Memory B cell (primary cell): ENCODE measurements at regions not wholly inside any gene's neighbourhood (a gene's known extent, or its start where the extent isn't known, plus 50 kb on each side); places are given as distances from the start of the nearest gene placed in this dataset.

ENCODE experiments used
- ATAC-seq: fragments of 150-1000 bp; cut with Tn5 transposase; 2 replicates; pipeline ENCODE4 v1.10.0; 2021; ENCODE audit warnings: low read depth, mild to moderate bottlenecking, moderate library complexity
- DNase-seq, 2 donors: peaks; one replicate each; pipeline ENCODE4 v3.0.0; 2022; ENCODE audit warnings: low spot score in 2 of 2
- H3K27ac Mint-ChIP-seq: one replicate; pipeline ENCODE4 v1.8.0; 2022; ENCODE audit warnings: mild to moderate bottlenecking, moderate library complexity, mixed read lengths
- H3K27me3 Mint-ChIP-seq: one replicate; pipeline ENCODE4 v1.8.0; 2022; ENCODE audit warnings: mixed read lengths
- H3K36me3 Mint-ChIP-seq: one replicate; pipeline ENCODE4 v1.8.0; 2022; ENCODE audit warnings: mild to moderate bottlenecking, mixed read lengths
- H3K4me1 Mint-ChIP-seq: one replicate; pipeline ENCODE4 v1.8.0; 2022; ENCODE audit warnings: mixed read lengths
- H3K4me3 Mint-ChIP-seq: one replicate; pipeline ENCODE4 v1.8.0; 2022; ENCODE audit warnings: mild to moderate bottlenecking, moderate library complexity, mixed read lengths
- H3K9me3 Mint-ChIP-seq: one replicate; pipeline ENCODE4 v1.8.0; 2022; ENCODE audit warnings: mixed read lengths

DNA sequence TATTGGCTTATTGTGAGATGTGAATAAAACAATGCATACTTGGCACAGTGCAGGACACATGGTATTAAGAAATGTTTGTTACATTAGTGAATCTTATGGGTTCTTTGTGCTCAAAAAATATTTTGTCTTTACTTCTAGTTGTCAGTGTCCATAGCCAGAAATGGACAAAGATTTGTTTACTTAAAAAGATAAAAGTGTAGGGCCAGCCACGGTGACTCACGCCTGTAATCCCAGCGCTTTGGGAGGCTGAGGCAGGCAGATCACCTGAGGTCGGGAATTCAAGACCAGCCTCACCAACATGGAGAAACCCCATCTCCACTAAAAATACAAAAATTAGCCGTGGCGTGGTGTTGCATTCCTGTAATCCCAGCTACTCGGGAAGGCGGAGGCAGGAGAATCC, 654.6 kb upstream of the NEGR1 start:
- Mint-ChIP-seq H3K27ac (no peak overlapping the region), H3K9me3 (peaks cover 3% of the 10 kb centered on the region), H3K4me1 (no peaks in the 10 kb centered on the region), H3K4me3 (no peak overlapping the region), H3K27me3 (no peaks in the 10 kb centered on the region), H3K36me3 (no peaks in the 10 kb centered on the region)
- no peak for DNase-seq
- ATAC-seq, result no peak

DNA sequence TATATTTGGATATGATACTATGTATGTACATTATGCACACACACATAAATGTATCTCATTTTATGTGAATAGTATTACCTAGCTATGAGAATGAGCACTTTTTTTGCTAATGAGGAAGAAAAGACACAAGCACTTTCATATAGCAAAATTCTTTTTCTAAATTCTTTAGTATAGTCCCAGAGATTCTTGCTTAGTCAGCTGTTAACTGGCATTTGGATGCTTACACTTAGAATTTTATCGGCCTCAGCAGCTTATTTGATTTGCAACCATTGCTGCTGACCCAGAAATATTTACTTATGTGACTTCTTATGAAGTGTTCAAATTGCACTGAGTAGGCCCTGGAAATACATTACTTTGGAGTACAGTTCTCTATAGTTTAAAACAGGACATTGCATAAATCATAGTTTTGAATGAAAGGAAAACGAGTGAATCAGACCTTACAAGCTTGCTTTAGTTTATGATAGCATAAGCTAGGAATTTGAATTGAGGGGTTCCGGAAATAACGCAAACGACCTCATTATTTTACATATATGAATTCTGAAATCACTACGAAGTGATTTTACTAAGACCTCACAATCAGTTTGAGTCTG, 653.9 kb upstream of the NEGR1 start:
- no peak overlapping the region for H3K27ac Mint-ChIP-seq
- no peaks in the 10 kb centered on the region for H3K4me1 Mint-ChIP-seq
- ATAC-seq (no peak), DNase-seq (no peak)
- H3K36me3 Mint-ChIP-seq, result no peaks in the 10 kb centered on the region
- no peaks in the 10 kb centered on the region for H3K27me3 Mint-ChIP-seq
- H3K9me3 Mint-ChIP-seq, result peaks cover 2% of the 10 kb centered on the region
- H3K4me3 Mint-ChIP-seq, result no peak overlapping the region

DNA sequence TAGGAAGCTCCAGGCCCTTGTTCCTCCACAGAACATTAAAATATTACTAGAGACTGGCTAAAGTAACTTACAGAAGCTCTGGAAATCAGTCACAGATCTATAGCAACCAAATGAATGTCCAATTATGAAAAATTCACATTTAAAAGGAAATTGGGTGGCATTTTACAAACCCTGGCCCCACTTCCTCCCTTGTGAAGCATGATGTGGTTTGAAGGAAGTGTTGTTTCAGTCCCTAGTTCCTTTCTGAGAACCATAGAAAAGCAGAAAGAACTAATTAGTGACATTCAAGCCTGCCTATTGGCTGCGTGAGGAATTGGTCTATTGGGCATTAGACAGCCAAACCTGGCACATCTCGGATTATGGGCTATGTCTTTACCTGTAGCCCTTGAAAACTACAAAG, 649.7 kb upstream of the NEGR1 start:
- no peak for DNase-seq
- no peaks in the 10 kb centered on the region for H3K27me3 Mint-ChIP-seq
- no peak overlapping the region for H3K4me3 Mint-ChIP-seq
- H3K4me1 Mint-ChIP-seq, result no peaks in the 10 kb centered on the region
- no peak overlapping the region for H3K27ac Mint-ChIP-seq
- H3K36me3 Mint-ChIP-seq, result no peaks in the 10 kb centered on the region
- peaks cover 10% of the 10 kb centered on the region for H3K9me3 Mint-ChIP-seq
- no peak for ATAC-seq

DNA sequence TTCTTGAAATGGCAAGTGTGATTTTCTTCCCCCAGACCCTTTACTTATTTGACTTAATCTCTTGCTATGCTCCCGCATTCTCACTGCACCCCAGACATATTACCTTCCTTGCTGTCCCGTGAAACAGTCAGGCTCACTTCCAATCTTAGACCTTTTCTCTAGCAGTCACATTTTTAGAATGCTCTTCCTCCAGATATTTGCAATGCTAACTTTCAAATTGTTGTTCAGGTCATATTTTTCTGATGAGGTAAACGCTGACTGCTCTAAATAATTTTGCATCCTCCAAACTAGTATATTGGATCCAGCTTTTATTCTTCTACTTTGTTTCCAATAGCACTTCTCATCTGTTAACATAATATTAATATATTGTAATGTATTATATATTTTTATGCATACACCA, 648.2 kb upstream of the NEGR1 start:
- no peaks in the 10 kb centered on the region for H3K27me3 Mint-ChIP-seq
- H3K4me3 Mint-ChIP-seq, result no peak overlapping the region
- no peaks in the 10 kb centered on the region for H3K4me1 Mint-ChIP-seq
- H3K27ac Mint-ChIP-seq, result no peak overlapping the region
- ATAC-seq (no peak), DNase-seq (no peak)
- H3K36me3 Mint-ChIP-seq, result no peaks in the 10 kb centered on the region
- H3K9me3 Mint-ChIP-seq, result peaks cover 10% of the 10 kb centered on the region

DNA sequence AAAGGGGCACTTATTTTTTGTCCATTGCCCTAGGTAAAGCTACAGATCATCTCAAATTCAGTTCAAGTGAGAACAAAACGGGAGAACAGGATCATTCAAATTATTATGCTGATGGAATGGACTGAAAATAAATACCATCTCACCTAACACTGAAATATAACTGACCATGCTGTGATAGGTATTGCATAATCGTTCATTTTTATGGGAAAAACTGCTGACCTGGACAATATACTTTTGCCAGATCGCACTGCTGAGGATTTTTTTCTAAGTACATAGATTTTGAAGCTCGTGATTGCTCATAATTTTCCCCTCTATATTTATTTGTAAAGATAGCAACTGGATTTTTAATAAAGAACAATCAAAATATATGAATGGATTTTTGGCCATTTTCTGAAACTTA, 636.6 kb upstream of the NEGR1 start:
- DNase-seq, result no peak
- H3K4me1 Mint-ChIP-seq, result no peaks in the 10 kb centered on the region
- peaks cover 2% of the 10 kb centered on the region for H3K9me3 Mint-ChIP-seq
- no peak overlapping the region for H3K27ac Mint-ChIP-seq
- no peaks in the 10 kb centered on the region for H3K36me3 Mint-ChIP-seq
- H3K4me3 Mint-ChIP-seq, result no peak overlapping the region
- H3K27me3 Mint-ChIP-seq, result no peaks in the 10 kb centered on the region
- no peak for ATAC-seq

DNA sequence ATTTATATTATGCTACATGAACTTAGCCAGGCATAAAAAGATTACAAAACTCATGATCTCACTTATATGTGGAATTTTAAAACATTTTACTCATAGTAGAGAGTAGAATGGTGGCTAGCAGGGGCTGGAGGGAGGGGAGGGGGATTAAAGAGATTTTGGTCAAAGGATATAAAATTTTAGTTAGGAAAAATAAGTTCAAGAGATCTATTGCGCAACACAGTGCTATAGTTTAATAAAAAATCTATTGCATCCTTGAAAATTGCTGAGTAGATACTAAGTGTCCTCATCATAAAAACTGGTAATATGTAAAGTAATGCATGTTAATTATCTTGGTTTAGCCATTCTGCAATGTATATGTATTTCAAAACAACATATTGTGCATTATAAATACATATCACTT, 635.6 kb upstream of the NEGR1 start:
- Mint-ChIP-seq H3K27me3 (no peaks in the 10 kb centered on the region), H3K4me1 (no peaks in the 10 kb centered on the region), H3K4me3 (no peak overlapping the region), H3K36me3 (no peaks in the 10 kb centered on the region), H3K9me3 (peaks cover 2% of the 10 kb centered on the region), H3K27ac (no peak overlapping the region)
- no peak for ATAC-seq
- no peak for DNase-seq

DNA sequence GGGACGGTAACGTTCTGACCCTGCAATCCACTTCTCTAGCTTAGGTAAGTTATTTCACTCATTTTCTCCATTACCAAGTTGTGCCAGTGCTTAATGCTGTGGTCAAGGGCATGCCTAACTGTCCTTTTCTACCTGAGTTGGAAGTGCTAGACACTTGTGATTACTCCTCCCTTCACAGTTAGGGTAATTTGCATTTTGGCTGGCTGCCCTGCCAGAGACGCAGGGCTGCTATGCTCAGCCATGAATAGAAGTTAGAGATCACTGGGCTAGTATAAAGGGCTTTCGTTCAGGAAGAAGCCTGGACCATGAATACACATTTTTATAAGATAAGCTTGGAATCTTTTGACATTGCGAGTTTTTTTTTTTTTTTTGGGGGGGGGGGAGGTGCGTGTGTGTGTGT, 633.2 kb upstream of the NEGR1 start:
- ATAC-seq (no peak), DNase-seq (no peak)
- Mint-ChIP-seq H3K9me3 (peaks cover 3% of the 10 kb centered on the region), H3K27ac (no peak overlapping the region), H3K36me3 (no peaks in the 10 kb centered on the region), H3K27me3 (no peaks in the 10 kb centered on the region), H3K4me3 (no peak overlapping the region), H3K4me1 (no peaks in the 10 kb centered on the region)

DNA sequence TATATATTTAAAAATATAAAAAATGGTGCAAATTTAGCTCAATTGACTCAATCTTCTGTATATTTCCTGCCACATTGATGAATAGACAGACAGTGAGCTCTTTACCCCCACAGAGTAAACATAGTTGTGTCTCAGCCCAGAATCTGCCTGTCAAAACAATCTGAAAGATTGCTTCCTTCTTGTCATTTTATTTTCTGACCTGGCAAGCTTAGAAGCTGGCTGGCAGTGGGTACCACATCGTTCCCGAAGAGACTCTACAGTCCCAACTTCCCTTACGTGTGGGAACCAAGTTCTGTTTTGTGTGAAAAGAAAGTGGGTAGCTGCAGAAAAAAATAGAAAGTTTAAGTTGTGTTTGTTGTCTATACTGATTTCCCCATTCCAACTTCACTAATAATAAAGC, 629.3 kb upstream of the NEGR1 start:
- Mint-ChIP-seq H3K27me3 (no peaks in the 10 kb centered on the region), H3K4me3 (no peak overlapping the region)

DNA sequence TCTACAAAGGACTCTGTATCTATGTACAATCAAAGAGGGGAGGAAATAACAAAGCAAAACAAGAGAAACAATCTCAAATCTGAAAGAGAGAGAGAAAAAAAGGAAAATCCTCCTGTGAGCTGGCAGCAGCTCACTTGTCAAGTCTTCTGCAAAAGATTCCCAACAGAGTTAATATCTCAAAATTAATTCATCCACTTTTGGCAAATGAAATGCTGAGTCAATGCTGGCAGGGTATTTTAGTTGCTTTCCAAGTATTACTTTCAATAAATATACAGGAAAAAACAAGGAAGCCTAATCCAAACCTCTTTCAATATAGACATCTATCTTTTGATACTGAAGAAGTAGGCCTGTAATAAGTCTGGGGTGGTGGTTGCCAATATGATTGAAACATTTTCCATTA, 613.9 kb upstream of the NEGR1 start:
- H3K4me3 Mint-ChIP-seq, result no peak overlapping the region
- H3K27ac Mint-ChIP-seq, result no peak overlapping the region
- H3K36me3 Mint-ChIP-seq, result no peaks in the 10 kb centered on the region
- DNase-seq, result no peak
- no peaks in the 10 kb centered on the region for H3K4me1 Mint-ChIP-seq
- no peak for ATAC-seq
- no peaks in the 10 kb centered on the region for H3K27me3 Mint-ChIP-seq
- peaks cover 1% of the 10 kb centered on the region for H3K9me3 Mint-ChIP-seq

More for the DNA sequence above, 629.3 kb upstream of the NEGR1 start:
- Mint-ChIP-seq H3K9me3 (peaks cover 8% of the 10 kb centered on the region), H3K27ac (no peak overlapping the region), H3K36me3 (no peaks in the 10 kb centered on the region), H3K4me1 (no peaks in the 10 kb centered on the region)
- ATAC-seq (no peak), DNase-seq (no peak)

DNA sequence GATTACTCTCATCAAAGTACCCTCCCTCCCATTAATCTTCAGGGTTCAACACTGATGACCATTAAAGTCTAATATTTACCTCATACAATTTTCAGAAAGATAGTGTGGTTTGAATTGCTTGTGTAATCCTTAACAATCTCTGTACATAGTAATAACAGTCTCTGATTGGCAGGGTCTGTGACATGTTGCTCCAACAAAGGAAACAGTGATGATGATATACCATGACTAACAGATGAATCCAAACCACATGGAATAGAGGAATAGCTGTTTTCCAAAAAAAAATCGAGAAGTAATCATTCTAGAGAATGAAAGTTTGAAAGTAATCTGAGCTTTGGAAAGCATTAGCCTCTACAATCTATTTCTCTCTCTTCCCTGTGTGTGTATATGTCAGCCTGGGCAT, 610.1 kb upstream of the NEGR1 start:
- ATAC-seq (no peak), DNase-seq (no peak)
- Mint-ChIP-seq H3K27me3 (no peaks in the 10 kb centered on the region), H3K4me1 (no peaks in the 10 kb centered on the region), H3K4me3 (no peak overlapping the region), H3K36me3 (no peaks in the 10 kb centered on the region), H3K27ac (no peak overlapping the region), H3K9me3 (peaks cover 1% of the 10 kb centered on the region)

DNA sequence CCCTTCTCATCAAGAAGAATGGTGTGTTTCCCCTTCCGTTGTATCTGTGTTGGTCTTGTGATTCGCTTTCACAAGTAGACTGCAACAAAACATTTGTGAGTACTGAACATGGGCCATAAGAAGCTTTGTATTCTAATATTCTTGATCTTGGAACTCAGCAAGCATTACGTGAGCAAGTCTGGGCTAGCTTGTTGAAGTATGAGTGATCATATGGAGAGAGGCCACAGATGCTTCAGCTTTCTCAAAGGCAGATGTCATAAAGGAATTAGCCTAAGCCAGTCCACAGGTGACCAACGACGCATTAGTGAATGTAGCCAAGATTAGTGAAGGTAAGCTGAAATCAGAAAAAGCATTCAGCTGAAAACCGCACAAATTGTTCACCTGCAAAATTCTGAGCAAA, 609.6 kb upstream of the NEGR1 start:
- no peaks in the 10 kb centered on the region for H3K36me3 Mint-ChIP-seq
- ATAC-seq, result no peak
- H3K4me3 Mint-ChIP-seq, result no peak overlapping the region
- no peaks in the 10 kb centered on the region for H3K4me1 Mint-ChIP-seq
- H3K27me3 Mint-ChIP-seq, result no peaks in the 10 kb centered on the region
- no peak for DNase-seq
- H3K27ac Mint-ChIP-seq, result no peak overlapping the region
- peaks cover 1% of the 10 kb centered on the region for H3K9me3 Mint-ChIP-seq

DNA sequence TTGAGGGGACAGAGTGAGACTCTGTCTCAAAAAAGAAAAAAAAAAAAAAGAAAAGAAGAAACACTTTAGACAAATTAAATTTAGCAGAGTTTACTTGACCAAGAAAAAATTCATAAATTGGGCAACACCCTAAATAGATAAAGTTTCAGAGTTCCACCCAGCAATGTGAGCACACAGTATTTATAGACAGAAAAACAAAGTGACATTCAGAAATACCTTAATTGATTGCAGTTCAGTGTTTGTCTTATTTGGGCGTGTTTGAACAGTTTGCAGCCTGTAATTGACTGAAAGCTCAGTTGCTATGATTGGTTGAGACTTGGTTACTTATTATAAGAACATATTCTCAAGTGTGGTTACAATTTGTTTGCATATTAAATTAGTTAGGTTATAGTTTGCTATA, 603.5 kb upstream of the NEGR1 start:
- H3K27ac Mint-ChIP-seq, result no peak overlapping the region
- no peaks in the 10 kb centered on the region for H3K4me1 Mint-ChIP-seq
- no peak for DNase-seq
- H3K36me3 Mint-ChIP-seq, result no peaks in the 10 kb centered on the region
- no peak for ATAC-seq
- H3K9me3 Mint-ChIP-seq, result peaks cover 1% of the 10 kb centered on the region
- no peak overlapping the region for H3K4me3 Mint-ChIP-seq
- H3K27me3 Mint-ChIP-seq, result no peaks in the 10 kb centered on the region

DNA sequence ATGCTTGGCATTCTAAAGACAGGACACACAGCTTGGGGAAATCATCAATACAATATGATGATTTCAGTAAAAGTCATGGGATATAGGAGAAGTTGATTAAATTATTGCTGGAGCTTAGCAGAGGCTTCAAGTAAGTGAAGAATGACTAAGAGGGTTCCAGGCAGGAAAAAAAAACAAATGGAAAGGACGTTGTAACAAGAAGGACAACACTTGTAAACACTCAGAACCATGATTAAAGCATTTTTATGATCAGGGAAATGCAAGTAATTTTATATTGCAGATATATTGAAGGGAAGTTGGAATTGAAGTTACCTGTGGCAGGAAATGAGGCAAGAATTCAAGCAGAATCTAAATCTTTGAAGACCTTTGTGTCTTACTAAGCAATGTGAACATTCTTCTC, 602.7 kb upstream of the NEGR1 start:
- DNase-seq, result no peak
- Mint-ChIP-seq H3K4me3 (no peak overlapping the region), H3K27ac (no peak overlapping the region), H3K4me1 (no peaks in the 10 kb centered on the region), H3K27me3 (no peaks in the 10 kb centered on the region), H3K36me3 (no peaks in the 10 kb centered on the region), H3K9me3 (peaks cover 1% of the 10 kb centered on the region)
- ATAC-seq, result no peak

DNA sequence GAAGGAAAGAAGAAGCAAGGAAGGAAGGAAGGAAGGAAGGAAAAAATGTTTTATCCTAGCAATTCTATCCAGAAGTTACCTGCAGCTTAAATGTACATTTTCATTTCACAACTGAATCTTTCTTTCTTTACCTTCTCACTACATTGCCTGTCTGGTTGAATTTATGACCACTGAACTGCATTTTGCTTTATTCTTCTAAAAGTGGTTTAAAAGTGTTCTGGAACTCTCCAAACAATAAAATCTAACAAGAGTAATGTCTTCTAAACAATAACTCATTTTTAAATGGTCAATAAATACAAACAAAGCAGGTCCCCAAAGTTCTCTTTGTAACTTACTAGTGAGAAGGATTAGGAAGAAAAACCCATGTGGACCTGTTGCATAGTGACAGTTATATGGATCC, 587.5 kb upstream of the NEGR1 start:
- H3K4me1 Mint-ChIP-seq, result no peaks in the 10 kb centered on the region
- H3K27ac Mint-ChIP-seq, result no peak overlapping the region
- no peak overlapping the region for H3K4me3 Mint-ChIP-seq
- no peaks in the 10 kb centered on the region for H3K27me3 Mint-ChIP-seq
- H3K36me3 Mint-ChIP-seq, result no peaks in the 10 kb centered on the region
- DNase-seq, result no peak
- no peak for ATAC-seq
- peaks cover 1% of the 10 kb centered on the region for H3K9me3 Mint-ChIP-seq

DNA sequence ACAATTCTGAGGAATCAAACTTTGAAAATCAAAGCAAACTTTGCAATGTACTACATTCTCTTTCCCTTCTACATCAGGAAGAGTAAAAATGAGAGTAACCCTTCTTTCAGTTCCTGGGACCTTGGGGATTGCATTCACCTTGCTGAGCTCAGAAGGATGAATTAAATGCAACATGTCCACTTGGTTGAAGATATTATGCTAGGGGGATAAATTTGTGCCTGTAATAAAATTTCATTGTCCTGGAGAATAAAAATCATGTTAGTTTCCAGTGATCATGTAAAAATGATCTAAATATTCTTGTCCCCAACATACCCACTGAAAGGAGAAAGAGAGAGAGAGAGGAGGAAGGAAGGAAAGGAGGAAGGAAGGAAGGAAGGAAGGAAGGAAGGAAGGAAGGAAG, 587.1 kb upstream of the NEGR1 start:
- no peak for ATAC-seq
- H3K27me3 Mint-ChIP-seq, result no peaks in the 10 kb centered on the region
- H3K36me3 Mint-ChIP-seq, result no peaks in the 10 kb centered on the region
- no peak for DNase-seq
- peaks cover 1% of the 10 kb centered on the region for H3K9me3 Mint-ChIP-seq
- no peak overlapping the region for H3K4me3 Mint-ChIP-seq
- no peaks in the 10 kb centered on the region for H3K4me1 Mint-ChIP-seq
- no peak overlapping the region for H3K27ac Mint-ChIP-seq
